Duodenal mucosa (tissue), 2 donors: ENCODE measurements at regions not wholly inside any gene's neighbourhood (a gene's known extent, or its start where the extent isn't known, plus 50 kb on each side); places are given as distances from the start of the nearest gene placed in this dataset.
"Not testable (repeated sequence)": the region's sequence is repeated elsewhere in the genome, so short reads cannot be mapped to it uniquely, and the experiment has no call there.

Source experiments
- H3K27ac ChIP-seq: one replicate; pipeline ENCODE4 v1.7.0; 2013; ENCODE audit warnings: low read depth, low read length
- H3K27me3 ChIP-seq, 2 donors: one replicate each; pipeline ENCODE4 v1.7.0; 2013; ENCODE audit warnings: low read length in 2 of 2, control low read depth in 1 of 2; ENCODE audit not compliant: insufficient read depth in 2 of 2, control insufficient read depth in 1 of 2
- H3K36me3 ChIP-seq, 2 donors: one replicate each; pipeline ENCODE4 v1.7.0; 2013; ENCODE audit warnings: low read length in 2 of 2, control low read depth in 1 of 2; ENCODE audit not compliant: insufficient read depth in 2 of 2, control insufficient read depth in 1 of 2
- H3K4me1 ChIP-seq, 2 donors: one replicate each; pipeline ENCODE4 v1.7.0; 2013; ENCODE audit warnings: low read length in 2 of 2, control low read depth in 1 of 2; ENCODE audit not compliant: insufficient read depth in 2 of 2, control insufficient read depth in 1 of 2
- H3K4me3 ChIP-seq, 2 donors: one replicate each; pipeline ENCODE4 v1.7.0; 2013; ENCODE audit warnings: low read length in 2 of 2, low read depth in 1 of 2
- H3K9ac ChIP-seq, 2 donors: one replicate each; pipeline ENCODE4 v1.7.0; 2013; ENCODE audit warnings: low read length in 2 of 2, low read depth in 1 of 2
- H3K9me3 ChIP-seq, 2 donors: one replicate each; pipeline ENCODE4 v1.7.0; 2013; ENCODE audit warnings: low read length in 2 of 2, control low read depth in 1 of 2; ENCODE audit not compliant: control insufficient read depth in 1 of 2

DNA sequence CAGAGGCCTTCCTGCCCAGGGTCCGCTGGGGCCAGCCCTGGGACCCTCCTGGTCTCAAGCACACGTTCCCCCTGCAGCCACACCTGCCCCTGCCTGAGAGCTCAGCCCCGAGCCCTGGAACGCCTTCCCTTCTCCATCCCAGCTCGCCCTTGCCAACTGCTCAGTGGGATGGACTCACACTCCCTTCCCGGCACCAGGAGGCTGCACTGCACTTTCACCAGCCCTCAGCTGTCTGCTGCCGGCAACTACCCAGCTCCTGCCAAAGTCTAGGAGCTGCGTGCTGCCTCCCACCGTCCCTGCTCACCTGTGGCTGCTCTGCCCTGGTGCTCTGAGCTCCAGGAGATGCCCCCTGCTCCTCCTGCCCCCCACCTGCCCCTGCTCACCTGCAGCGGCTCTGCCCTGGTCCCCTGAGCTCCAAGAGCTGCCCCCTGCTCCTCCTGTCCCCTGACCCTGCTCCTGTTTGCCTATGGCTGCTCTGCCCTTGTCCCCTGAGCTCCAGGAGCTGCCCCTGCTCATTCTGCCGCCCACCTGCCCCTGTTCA is 246.4 kb downstream of the TMEM121 start:
- H3K9ac ChIP-seq, H3K4me3 ChIP-seq, H3K36me3 ChIP-seq, H3K9me3 ChIP-seq, H3K27ac ChIP-seq, H3K4me1 ChIP-seq, H3K27me3 ChIP-seq: not testable (repeated sequence)

DNA sequence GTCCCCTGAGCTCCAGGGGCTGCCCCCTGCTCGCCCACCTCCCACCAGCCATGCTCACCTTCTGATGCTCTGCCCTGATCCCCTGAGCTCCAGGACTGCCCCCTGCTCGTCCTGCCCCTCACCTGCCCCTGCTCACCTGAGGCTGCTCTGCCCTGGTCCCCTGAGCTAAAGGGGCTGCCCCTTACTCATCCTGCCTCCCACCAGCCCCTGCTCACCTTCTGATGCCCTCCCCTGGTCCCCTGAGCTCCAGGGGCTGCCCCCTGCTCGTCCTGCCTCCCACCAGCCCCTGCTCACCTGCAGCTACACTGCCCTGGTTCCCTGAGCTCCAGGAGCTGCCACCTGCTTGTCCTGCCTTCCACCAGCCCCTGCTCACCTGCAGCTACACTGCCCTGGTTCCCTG is 247.2 kb downstream of the TMEM121 start:
- H3K27me3 ChIP-seq, result no peaks in the 10 kb centered on the region
- no peak overlapping the region for H3K9ac ChIP-seq
- H3K36me3 ChIP-seq, result no peaks in the 10 kb centered on the region
- H3K4me3 ChIP-seq, result no peak overlapping the region
- H3K4me1 ChIP-seq, result no peaks in the 10 kb centered on the region
- peaks cover 0 to 2% of the 10 kb centered on the region in 2 donors for H3K9me3 ChIP-seq
- no peak overlapping the region for H3K27ac ChIP-seq

DNA sequence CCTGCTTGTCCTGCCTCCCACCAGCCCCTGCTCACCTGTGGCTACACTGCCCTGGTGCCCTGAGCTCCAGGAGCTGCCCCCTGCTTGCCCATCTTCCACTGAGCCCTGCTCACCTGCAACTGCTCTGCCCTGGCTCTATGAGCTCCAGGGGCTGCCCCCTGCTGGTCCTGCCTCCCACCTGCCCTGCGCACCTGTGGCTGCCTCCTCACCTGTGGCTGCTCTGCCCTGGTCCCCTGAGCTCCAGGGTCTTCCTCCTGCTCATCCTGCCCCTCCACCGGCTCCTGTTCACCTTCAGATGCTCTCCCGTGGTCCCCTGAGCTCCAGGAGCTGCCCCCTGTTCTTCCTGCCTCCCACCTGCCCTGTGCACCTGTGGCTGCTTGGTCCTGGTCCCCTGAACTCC is 247.6 kb downstream of the TMEM121 start:
- H3K9me3 ChIP-seq, result peaks cover 0 to 4% of the 10 kb centered on the region in 2 donors
- no peaks in the 10 kb centered on the region for H3K27me3 ChIP-seq
- H3K4me1 ChIP-seq, result no peaks in the 10 kb centered on the region
- H3K9ac ChIP-seq, result no peak overlapping the region
- no peaks in the 10 kb centered on the region for H3K36me3 ChIP-seq
- H3K4me3 ChIP-seq, result no peak overlapping the region
- no peak overlapping the region for H3K27ac ChIP-seq

DNA sequence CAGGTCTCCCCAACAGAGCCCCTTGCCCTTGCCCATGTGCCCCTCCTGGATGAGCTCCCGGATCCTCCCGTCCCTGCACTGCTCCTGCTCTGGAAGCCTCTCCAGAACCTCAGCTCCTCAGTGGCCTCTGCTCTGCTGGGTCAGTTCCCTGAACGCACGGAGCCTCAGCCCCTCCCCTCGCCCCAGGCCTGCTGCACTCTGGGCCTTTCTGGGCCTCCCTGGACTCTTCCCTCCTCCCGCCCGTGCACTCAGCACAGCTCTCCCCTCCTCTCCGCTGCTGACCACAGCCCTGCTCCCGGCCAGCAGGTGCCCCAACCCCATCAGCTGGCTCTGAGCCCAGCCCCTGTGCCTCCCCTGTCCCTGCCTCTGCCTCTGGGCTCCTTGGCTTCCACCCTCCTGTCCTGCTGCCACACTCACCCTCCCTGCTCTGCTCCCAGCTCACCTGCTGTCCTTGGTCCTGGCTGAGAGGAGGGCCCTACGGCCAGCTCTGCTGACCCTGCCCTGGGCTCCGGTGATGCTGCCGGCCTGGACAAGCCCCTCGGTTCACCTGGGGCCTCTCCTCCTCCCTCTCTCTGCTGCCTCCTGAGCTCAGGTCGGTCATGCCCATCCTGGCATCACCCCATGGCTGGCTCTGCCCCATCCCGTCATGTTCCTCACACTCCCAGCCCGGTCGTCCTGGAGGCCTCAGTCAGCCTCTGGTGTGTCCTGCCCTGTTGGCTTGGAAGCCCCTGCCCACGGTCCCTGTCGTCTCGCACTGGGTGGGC is 248.4 kb downstream of the TMEM121 start:
- H3K4me1 ChIP-seq, H3K4me3 ChIP-seq: not testable (repeated sequence)

DNA sequence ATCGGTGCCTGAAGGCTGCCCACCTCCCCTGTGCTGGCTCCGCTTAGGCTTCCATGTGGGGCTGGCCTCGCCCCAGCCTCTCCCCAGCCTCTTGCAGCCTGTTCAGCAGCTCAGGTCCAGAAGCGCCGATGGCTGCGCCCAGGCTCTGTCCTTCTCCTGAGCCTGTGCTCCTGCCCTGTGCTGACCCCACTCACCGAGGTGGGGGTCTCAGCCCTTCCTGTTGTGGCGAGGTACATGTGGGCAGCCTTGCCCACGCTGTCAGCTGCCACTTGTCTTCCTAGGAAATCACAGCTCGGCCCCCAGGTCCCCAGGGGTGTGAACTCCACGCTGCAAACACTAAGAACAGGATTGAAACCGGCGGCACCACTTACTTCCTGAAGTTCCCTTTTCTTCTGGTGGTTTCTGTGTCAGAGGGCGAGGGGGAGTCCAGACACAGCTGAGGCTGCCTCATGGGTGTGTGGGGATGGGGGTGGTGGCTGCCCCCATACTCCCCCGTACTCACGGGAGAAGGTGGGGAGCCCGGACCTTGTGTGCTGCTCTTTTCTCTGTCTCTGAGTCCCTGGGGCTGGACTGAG is 249.1 kb downstream of the TMEM121 start:
- H3K9ac ChIP-seq, H3K36me3 ChIP-seq, H3K27me3 ChIP-seq, H3K27ac ChIP-seq, H3K4me3 ChIP-seq, H3K4me1 ChIP-seq: not testable (repeated sequence)
- peaks cover 6 to 14% of the 10 kb centered on the region in 2 donors for H3K9me3 ChIP-seq

More for the DNA sequence above, 248.4 kb downstream of the TMEM121 start:
- H3K27me3 ChIP-seq, H3K36me3 ChIP-seq, H3K27ac ChIP-seq, H3K9ac ChIP-seq, H3K9me3 ChIP-seq: not testable (repeated sequence)

DNA sequence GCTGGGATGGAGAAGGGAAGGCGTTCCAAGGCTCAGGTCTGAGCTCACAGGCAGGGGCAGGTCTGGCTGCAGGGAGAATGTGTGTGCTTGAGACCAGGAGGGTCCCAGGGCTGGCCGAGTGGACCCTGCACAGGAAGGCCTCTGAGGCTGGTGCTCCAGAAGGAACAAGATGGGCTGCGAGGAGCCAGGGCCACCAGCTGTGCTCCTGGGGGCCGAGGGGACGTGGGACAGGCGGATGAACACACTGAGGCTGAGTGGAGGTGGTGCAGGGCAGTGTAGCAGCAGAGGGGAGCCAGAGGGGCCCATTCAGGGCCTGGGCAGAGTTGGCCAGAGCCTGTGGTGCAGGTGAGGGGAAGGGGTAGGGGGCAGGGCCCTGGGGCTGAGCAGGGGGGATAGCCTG is 249.7 kb downstream of the TMEM121 start:
- not testable (repeated sequence) for H3K27me3 ChIP-seq, H3K9ac ChIP-seq, H3K4me3 ChIP-seq, H3K27ac ChIP-seq, H3K36me3 ChIP-seq, H3K4me1 ChIP-seq
- peaks cover 6 to 21% of the 10 kb centered on the region in 2 donors for H3K9me3 ChIP-seq

DNA sequence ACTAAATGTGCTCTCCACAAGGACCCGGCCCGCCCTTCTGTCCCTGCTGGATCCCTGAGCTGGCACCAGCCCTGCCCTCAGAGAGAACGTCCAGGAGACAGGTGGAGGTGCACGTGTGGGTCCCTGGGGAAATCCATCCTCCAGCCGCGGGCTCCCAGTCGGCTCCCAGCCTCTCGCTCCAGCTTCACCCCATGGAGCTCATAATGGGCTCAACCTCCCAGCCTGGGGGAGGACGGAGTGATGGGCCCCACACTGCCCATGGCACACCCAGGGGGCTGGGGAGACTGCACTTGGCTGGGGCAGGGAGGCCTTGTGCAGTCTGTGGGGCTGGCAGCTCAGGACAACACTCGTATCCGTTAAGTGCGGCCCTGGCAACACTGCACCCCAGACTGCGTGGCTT is 250.5 kb downstream of the TMEM121 start:
- Histone ChIP-seq H3K27me3 (no peaks in the 10 kb centered on the region), H3K9ac (no peak overlapping the region), H3K4me1 (no peaks in the 10 kb centered on the region), H3K9me3 (peaks cover 6 to 21% of the 10 kb centered on the region in 2 donors), H3K36me3 (no peaks in the 10 kb centered on the region), H3K4me3 (no peak overlapping the region), H3K27ac (no peak overlapping the region)

DNA sequence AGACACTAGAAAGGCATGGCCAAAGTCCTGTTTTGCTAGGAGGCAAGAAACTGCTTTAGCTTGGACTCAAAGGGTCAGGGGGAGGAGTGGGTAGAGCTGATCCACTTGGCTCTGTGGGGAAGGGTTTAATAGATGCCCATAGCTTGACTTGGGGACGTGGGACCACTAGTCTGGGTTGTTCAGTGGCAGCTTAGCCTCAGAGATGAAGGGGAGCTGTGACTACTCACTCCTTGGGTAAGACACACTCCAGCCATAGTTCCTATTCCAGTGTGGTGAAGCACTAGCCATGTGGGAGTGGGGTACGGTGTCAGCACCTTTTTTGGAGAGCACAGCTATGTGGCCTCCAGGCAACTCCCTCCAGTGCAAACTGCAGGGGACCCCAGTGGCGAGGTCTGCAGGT is 257.3 kb downstream of the TMEM121 start:
- no peaks in the 10 kb centered on the region for H3K4me1 ChIP-seq
- H3K9me3 ChIP-seq, result peaks cover 6 to 18% of the 10 kb centered on the region in 2 donors
- H3K36me3 ChIP-seq, result no peaks in the 10 kb centered on the region

DNA sequence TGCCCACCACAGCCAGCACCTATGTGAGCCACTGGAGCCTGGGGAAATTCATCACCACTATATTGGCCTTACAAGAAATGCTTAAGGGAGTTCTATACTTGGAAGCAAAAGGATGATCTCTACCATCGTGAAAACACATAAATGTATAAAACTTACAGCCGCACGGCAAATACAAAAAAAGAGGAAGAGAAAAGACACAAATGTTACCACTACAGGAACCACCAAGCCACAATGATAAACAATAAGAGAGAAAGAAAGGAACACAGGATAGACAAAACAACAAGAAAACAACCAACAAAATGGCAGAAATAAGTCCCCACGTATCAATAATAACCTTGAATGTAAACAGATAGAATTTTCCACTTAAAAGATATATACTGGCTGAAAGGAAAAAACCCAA is 267.5 kb downstream of the TMEM121 start:
- Histone ChIP-seq H3K9ac (no peak overlapping the region), H3K27me3 (no peaks in the 10 kb centered on the region)

More for the DNA sequence above, 257.3 kb downstream of the TMEM121 start:
- Histone ChIP-seq H3K27ac (no peak overlapping the region), H3K4me3 (no peak overlapping the region), H3K9ac (no peak overlapping the region), H3K27me3 (no peaks in the 10 kb centered on the region)

DNA sequence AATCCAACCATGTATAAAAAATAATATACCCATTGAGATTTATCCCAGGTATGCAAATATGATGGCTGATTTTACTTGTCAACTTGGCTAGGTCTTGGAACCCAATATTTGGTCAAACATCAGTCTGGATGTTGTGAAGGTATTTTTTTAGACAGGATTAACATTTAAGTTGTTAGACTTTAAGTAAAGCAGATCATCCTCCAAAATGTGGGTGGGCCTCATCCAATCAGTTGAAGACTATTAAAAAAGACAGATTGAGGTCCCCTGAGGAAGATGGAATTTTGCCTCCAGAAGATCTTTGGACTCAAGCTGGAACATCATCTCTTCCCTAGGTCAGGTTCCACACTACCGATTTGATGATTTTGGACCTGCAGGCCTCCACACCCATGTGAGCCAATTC is 271.2 kb downstream of the TMEM121 start:
- Histone ChIP-seq H3K4me3 (no peak overlapping the region), H3K4me1 (no peaks in the 10 kb centered on the region), H3K9me3 (no peaks in the 10 kb centered on the region), H3K27me3 (no peaks in the 10 kb centered on the region), H3K27ac (no peak overlapping the region), H3K36me3 (no peaks in the 10 kb centered on the region), H3K9ac (no peak overlapping the region)

More for the DNA sequence above, 267.5 kb downstream of the TMEM121 start:
- no peak overlapping the region for H3K4me3 ChIP-seq
- H3K4me1 ChIP-seq, result no peaks in the 10 kb centered on the region
- H3K27ac ChIP-seq, result no peak overlapping the region
- no peaks in the 10 kb centered on the region for H3K9me3 ChIP-seq
- H3K36me3 ChIP-seq, result no peaks in the 10 kb centered on the region
